Ovary (tissue), 3 donors: ENCODE measurements at regions not wholly inside any gene's neighbourhood (a gene's known extent, or its start where the extent isn't known, plus 50 kb on each side); places are given as distances from the start of the nearest gene placed in this dataset.

ENCODE experiments used
- POLR2A ChIP-seq: fragments of 450-650 bp; IDR thresholded peaks from one replicate; pipeline ENCODE4 v1.6.1; 2017; ENCODE audit warnings: antibody characterized with exemption, mild to moderate bottlenecking, moderate library complexity
- TF ChIP-seq, protein P1 (sequence below), 3 donors: fragments of 450-650 bp in 2 of 3; fragments of 200-600 bp in 1 of 3; IDR thresholded peaks; one replicate each; pipeline versions ENCODE4 v1.5.1 to v1.8.0; 2016 to 2022; ENCODE audit warnings: antibody characterized with exemption in 3 of 3, mild to moderate bottlenecking in 1 of 3
- donor health status: DM: no; HTN: no; CAD: no.

GRCh38 chr15:85865070-85865684 is 70.5 kb upstream of the KLHL25 start:
- no peak for TF ChIP-seq POLR2A
- TF ChIP-seq, protein P1, sequence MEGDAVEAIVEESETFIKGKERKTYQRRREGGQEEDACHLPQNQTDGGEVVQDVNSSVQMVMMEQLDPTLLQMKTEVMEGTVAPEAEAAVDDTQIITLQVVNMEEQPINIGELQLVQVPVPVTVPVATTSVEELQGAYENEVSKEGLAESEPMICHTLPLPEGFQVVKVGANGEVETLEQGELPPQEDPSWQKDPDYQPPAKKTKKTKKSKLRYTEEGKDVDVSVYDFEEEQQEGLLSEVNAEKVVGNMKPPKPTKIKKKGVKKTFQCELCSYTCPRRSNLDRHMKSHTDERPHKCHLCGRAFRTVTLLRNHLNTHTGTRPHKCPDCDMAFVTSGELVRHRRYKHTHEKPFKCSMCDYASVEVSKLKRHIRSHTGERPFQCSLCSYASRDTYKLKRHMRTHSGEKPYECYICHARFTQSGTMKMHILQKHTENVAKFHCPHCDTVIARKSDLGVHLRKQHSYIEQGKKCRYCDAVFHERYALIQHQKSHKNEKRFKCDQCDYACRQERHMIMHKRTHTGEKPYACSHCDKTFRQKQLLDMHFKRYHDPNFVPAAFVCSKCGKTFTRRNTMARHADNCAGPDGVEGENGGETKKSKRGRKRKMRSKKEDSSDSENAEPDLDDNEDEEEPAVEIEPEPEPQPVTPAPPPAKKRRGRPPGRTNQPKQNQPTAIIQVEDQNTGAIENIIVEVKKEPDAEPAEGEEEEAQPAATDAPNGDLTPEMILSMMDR (IDR thresholded peaks at IDR 0.05) = no peak
